ENCODE measurements at regions not wholly inside any gene's neighbourhood (a gene's known extent, or its start where the extent isn't known, plus 50 kb on each side); places are given as distances from the start of the nearest gene placed in this dataset.

DNA sequence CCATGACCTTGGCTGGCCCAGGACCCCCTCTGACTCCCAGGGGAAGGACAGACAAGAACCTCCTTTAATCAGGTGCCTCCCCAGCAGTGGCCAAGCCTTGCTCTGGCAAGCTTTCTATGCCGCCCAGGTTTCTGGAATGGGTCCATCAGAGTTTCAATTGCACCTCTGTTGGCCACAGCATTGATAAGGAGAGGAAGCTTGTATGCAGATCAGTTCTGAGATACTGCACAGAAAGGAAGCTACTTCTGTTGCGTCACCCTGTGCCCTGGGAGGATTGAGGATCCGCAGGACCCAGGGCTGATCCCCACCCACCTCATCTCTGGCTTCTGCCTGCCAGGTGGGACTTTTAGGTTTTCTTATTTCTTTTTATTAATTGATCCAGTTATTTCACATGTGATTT, 167.2 kb downstream of the TFAP2C start:
- intact Hi-C loops (cut with DNase I) = no loop called here
- Histone ChIP-seq H3K4me3 (no peak overlapping the region), H3K27ac (no peak overlapping the region), H3K9me3 (peaks cover 4% of the 10 kb centered on the region), H3K36me3 (no peaks in the 10 kb centered on the region), H3K27me3 (ENCODE audit: low read depth) (no peaks in the 10 kb centered on the region), H3K4me1 (no peaks in the 10 kb centered on the region)
- ATAC-seq = no peak
- DNase-seq = no peak
- TF ChIP-seq, protein P1, sequence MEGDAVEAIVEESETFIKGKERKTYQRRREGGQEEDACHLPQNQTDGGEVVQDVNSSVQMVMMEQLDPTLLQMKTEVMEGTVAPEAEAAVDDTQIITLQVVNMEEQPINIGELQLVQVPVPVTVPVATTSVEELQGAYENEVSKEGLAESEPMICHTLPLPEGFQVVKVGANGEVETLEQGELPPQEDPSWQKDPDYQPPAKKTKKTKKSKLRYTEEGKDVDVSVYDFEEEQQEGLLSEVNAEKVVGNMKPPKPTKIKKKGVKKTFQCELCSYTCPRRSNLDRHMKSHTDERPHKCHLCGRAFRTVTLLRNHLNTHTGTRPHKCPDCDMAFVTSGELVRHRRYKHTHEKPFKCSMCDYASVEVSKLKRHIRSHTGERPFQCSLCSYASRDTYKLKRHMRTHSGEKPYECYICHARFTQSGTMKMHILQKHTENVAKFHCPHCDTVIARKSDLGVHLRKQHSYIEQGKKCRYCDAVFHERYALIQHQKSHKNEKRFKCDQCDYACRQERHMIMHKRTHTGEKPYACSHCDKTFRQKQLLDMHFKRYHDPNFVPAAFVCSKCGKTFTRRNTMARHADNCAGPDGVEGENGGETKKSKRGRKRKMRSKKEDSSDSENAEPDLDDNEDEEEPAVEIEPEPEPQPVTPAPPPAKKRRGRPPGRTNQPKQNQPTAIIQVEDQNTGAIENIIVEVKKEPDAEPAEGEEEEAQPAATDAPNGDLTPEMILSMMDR (IDR thresholded peaks at IDR 0.05) = no peak

DNA sequence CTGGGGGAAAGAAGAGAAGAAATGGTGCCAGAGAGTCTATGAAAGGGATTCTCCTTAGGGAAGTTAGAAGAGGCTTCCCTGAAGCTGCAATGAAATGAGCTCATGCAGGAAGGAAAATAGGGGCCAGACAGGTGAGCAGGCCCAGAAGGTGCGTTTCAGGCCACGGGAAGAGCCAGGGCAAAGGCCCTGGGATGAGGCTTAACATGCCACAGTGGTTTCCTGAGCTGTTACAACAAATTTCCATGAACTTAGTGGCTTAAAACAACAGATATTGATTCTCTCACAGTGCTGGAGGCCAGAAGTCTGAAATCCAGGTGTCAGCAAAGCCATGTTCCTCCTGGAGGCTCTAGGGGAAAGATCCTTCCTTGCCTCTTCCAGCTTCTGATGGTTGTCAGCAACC, 167.9 kb downstream of the TFAP2C start:
- ATAC-seq (no peak), DNase-seq (no peak)
- no peaks in the 10 kb centered on the region for H3K36me3 ChIP-seq
- H3K4me3 ChIP-seq = no peak overlapping the region
- intact Hi-C loops (cut with DNase I) = no loop called here
- H3K9me3 ChIP-seq = peaks cover 4% of the 10 kb centered on the region
- H3K27me3 ChIP-seq (ENCODE audit: low read depth) = peaks cover 4% of the 10 kb centered on the region
- TF ChIP-seq, protein P1 (IDR thresholded peaks at IDR 0.05) = no peak
- H3K27ac ChIP-seq = no peak overlapping the region
- no peaks in the 10 kb centered on the region for H3K4me1 ChIP-seq

DNA sequence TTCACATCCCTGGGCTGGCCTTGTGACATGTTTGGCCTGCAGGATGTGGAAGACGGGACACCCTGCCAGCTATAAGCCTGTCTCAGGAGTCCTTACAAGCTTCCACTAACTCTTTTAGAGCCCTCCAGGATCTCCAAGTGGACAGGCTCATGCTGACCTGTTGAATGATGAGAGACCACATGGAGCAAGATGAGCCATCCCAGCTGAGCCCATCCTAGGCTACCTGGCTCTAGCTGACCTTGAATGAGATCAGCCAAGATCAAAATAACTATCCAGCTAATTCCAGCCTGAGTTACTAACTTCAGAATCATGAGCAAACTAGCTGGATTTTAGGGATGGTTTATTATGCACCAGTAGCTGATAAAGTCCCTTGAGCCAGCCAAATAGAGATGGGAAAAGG, 169.5 kb downstream of the TFAP2C start:
- ATAC-seq (no peak), DNase-seq (no peak)
- peaks cover 4% of the 10 kb centered on the region for H3K27me3 ChIP-seq (ENCODE audit: low read depth)
- no peaks in the 10 kb centered on the region for H3K36me3 ChIP-seq
- intact Hi-C loops (cut with DNase I) = no loop called here
- no peak overlapping the region for H3K4me3 ChIP-seq
- TF ChIP-seq, protein P1 (IDR thresholded peaks at IDR 0.05) = no peak
- H3K4me1 ChIP-seq = no peaks in the 10 kb centered on the region
- no peak overlapping the region for H3K27ac ChIP-seq
- H3K9me3 ChIP-seq = peaks cover 4% of the 10 kb centered on the region

DNA sequence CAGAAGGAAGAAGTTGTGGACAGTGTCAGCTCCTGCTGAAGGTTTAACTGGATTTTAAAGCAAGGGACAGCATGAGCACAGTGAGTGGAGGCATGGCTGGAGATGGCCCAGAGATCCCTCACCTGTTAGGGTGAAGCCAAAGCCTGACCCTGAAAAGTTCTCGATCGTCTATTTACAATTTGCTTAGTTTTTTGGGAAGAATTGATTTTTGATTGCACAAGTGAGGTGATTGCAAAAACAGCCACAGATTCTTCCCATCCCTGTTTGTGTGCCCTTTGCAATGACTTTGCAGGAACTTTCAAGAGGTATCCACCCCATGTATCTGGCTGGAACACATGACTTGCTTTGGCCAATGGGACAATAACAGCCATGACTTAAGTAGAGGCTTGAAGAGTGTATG, 170.1 kb downstream of the TFAP2C start:
- no peak for DNase-seq
- H3K4me3 ChIP-seq = no peak overlapping the region
- H3K27me3 ChIP-seq (ENCODE audit: low read depth) = peaks cover 4% of the 10 kb centered on the region
- TF ChIP-seq, protein P1 (IDR thresholded peaks at IDR 0.05) = no peak
- H3K36me3 ChIP-seq = no peaks in the 10 kb centered on the region
- no peak overlapping the region for H3K27ac ChIP-seq
- peaks cover 4% of the 10 kb centered on the region for H3K9me3 ChIP-seq
- no peaks in the 10 kb centered on the region for H3K4me1 ChIP-seq
- ATAC-seq = no peak
- intact Hi-C loops (cut with DNase I) = no loop called here

DNA sequence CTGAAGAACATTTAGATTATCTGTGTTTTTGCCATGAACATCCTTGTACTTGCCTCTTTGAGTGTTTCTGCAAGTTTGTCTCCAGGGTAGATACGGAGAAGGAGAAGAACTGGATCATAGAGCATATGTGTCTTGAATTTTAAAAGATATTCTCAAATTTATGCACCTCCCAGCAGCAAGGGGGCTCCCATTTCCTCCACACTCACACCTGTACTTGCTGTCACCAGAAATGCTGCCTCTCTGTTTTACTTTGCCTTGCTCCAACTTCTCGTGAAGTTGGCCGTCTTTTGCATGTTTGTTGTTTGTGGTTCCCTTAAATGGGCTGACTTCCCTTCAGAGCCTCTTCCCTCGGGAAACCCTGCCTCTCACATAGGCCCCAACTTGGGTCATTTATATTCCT, 171.0 kb downstream of the TFAP2C start:
- no peaks in the 10 kb centered on the region for H3K36me3 ChIP-seq
- ATAC-seq = no peak
- no peak overlapping the region for H3K27ac ChIP-seq
- DNase-seq = no peak
- intact Hi-C loops (cut with DNase I) = no loop called here
- H3K9me3 ChIP-seq = peaks cover 4% of the 10 kb centered on the region
- no peak overlapping the region for H3K4me3 ChIP-seq
- no peaks in the 10 kb centered on the region for H3K4me1 ChIP-seq
- TF ChIP-seq, protein P1 (IDR thresholded peaks at IDR 0.05) = no peak
- H3K27me3 ChIP-seq (ENCODE audit: low read depth) = peaks cover 4% of the 10 kb centered on the region

Measured in lower lobe of right lung (tissue), 2 donors.